PC-9 (cell line): ENCODE measurements at regions not wholly inside any gene's neighbourhood (a gene's known extent, or its start where the extent isn't known, plus 50 kb on each side); places are given as distances from the start of the nearest gene placed in this dataset.

ENCODE experiments used
- BruUV-seq: library from RNA; stranded (reverse); fragments of 400-500 nt; replicated peaks from 2 replicates; lab custom pipeline; 2021; lab: Mats Ljungman, UMichigan
- CTCF ChIA-PET: fragments of 300-600 bp; sonication (Branson Sonifier 250); formaldehyde crosslinking; loops from one replicate; lab custom pipeline; 2022; ENCODE audit warnings: antibody characterized with exemption; lab: Charles Lee
- POLR2A ChIA-PET: fragments of 300-600 bp; sonication (Branson Sonifier 250); formaldehyde crosslinking; loops from one replicate; lab custom pipeline; 2022; ENCODE audit warnings: antibody characterized with exemption; ENCODE audit not compliant: unreplicated experiment; lab: Charles Lee
- DNase-seq, 2 experiments: peaks; one replicate each; pipeline versions ENCODE4 v3.0.0 to v3.0.0-alpha.2; 2015 to 2022; ENCODE audit warnings: mixed read lengths in 1 of 2
- H2AFZ ChIP-seq: fragments of 200-600 bp; sonication (generic); 2 replicates; pipeline ENCODE4 v1.8.1; 2017; ENCODE audit warnings: antibody characterized with exemption
- H3F3A ChIP-seq: fragments of 200-600 bp; sonication (generic); 2 replicates; pipeline ENCODE4 v1.8.1; 2017; ENCODE audit warnings: antibody characterized with exemption, mild to moderate bottlenecking, low read depth; ENCODE audit not compliant: insufficient read depth
- H3K27ac ChIP-seq: fragments of 200-600 bp; sonication (generic); 2 replicates; pipeline ENCODE4 v1.6.1; 2016; ENCODE audit warnings: mixed run types
- H3K27me3 ChIP-seq: fragments of 200-600 bp; sonication (generic); 2 replicates; pipeline ENCODE4 v1.6.1; 2016; ENCODE audit warnings: low read depth, mixed run types; ENCODE audit not compliant: insufficient read depth
- H3K36me3 ChIP-seq: fragments of 200-600 bp; sonication (generic); 2 replicates; pipeline ENCODE4 v1.6.1; 2016; ENCODE audit warnings: low read depth, mixed run types
- H3K4me1 ChIP-seq: fragments of 200-600 bp; sonication (generic); replicated peaks from 2 replicates; pipeline ENCODE4 v1.6.1; 2016; ENCODE audit warnings: mixed run types; ENCODE audit not compliant: insufficient read depth
- H3K4me2 ChIP-seq: fragments of 200-600 bp; sonication (generic); 2 replicates; pipeline ENCODE4 v1.6.1; 2017; ENCODE audit warnings: mixed run types
- H3K4me3 ChIP-seq: fragments of 200-600 bp; sonication (generic); 2 replicates; pipeline ENCODE4 v1.6.1; 2016; ENCODE audit warnings: mixed run types
- H3K79me2 ChIP-seq: fragments of 200-600 bp; sonication (generic); 2 replicates; pipeline ENCODE4 v1.6.1; 2017; ENCODE audit warnings: low read depth, mixed run types
- H3K9me2 ChIP-seq: fragments of 200-600 bp; sonication (generic); 2 replicates; pipeline ENCODE4 v1.8.1; 2017; ENCODE audit warnings: mild to moderate bottlenecking; ENCODE audit not compliant: insufficient read depth
- H3K9me3 ChIP-seq: fragments of 200-600 bp; sonication (generic); 2 replicates; pipeline ENCODE4 v1.8.1; 2016; ENCODE audit warnings: low read depth; ENCODE audit not compliant: insufficient read depth
- H4K20me1 ChIP-seq: fragments of 200-600 bp; sonication (generic); 2 replicates; pipeline ENCODE4 v1.8.1; 2017; ENCODE audit not compliant: insufficient read depth
- EZH2 ChIP-seq: fragments of 200-600 bp; sonication (generic); IDR thresholded peaks from 2 replicates; pipeline ENCODE4 v1.8.0; 2017; ENCODE audit warnings: antibody characterized with exemption, low read depth
- intact Hi-C: fragments of 100-400 bp; cut with micrococcal nuclease; formaldehyde crosslinking; loops from one replicate; pipeline ENCODE4 v1.10.0; 2022; ENCODE audit not compliant: unreplicated experiment
- TF ChIP-seq, protein P1 (sequence below): fragments of 200-600 bp; sonication (generic); conservative IDR thresholded peaks from 2 replicates; pipeline ENCODE4 v1.6.1; 2017; ENCODE audit warnings: mixed run types, antibody characterized with exemption, mild to moderate bottlenecking, moderate library complexity

DNA sequence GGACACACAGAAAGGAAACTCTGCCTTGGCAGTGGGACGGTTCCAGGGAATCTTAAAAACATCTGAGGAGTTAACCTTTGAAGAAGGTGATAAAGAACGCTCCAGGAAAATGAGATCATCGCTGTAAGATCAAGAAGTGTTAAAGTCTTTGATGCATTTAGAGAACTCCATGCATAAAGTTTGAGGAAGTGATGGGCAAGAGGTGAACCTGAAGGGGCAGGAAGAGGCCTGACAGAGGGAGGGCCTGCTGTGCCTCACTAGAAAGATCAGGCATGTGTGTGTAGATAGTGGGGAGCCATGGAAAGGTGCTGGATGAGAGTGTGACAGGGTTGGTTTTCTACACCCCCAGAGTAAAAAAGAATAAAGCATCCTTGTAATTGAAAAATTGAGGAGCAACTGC lies 889.2 kb downstream of the MCTP2 start:
- Histone ChIP-seq H3K27me3 (no peaks in the 10 kb centered on the region), H3K4me1 (no peaks in the 10 kb centered on the region), H3F3A (no peaks in the 10 kb centered on the region), H3K9me3 (no peaks in the 10 kb centered on the region), H3K27ac (no peak overlapping the region), H4K20me1 (no peaks in the 10 kb centered on the region), H3K4me2 (no peak overlapping the region), H3K4me3 (no peak overlapping the region), H2AFZ (no peak overlapping the region), H3K79me2 (no peaks in the 10 kb centered on the region), H3K36me3 (no peaks in the 10 kb centered on the region), H3K9me2 (no peaks in the 10 kb centered on the region)
- CTCF ChIA-PET = no interaction called here
- DNase-seq = no peak
- no peak for TF ChIP-seq EZH2
- TF ChIP-seq, protein P1, sequence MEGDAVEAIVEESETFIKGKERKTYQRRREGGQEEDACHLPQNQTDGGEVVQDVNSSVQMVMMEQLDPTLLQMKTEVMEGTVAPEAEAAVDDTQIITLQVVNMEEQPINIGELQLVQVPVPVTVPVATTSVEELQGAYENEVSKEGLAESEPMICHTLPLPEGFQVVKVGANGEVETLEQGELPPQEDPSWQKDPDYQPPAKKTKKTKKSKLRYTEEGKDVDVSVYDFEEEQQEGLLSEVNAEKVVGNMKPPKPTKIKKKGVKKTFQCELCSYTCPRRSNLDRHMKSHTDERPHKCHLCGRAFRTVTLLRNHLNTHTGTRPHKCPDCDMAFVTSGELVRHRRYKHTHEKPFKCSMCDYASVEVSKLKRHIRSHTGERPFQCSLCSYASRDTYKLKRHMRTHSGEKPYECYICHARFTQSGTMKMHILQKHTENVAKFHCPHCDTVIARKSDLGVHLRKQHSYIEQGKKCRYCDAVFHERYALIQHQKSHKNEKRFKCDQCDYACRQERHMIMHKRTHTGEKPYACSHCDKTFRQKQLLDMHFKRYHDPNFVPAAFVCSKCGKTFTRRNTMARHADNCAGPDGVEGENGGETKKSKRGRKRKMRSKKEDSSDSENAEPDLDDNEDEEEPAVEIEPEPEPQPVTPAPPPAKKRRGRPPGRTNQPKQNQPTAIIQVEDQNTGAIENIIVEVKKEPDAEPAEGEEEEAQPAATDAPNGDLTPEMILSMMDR = no peak
- intact Hi-C loops = no loop called here
- BruUV-seq = no TSS peak
- POLR2A ChIA-PET = no interaction called here

DNA sequence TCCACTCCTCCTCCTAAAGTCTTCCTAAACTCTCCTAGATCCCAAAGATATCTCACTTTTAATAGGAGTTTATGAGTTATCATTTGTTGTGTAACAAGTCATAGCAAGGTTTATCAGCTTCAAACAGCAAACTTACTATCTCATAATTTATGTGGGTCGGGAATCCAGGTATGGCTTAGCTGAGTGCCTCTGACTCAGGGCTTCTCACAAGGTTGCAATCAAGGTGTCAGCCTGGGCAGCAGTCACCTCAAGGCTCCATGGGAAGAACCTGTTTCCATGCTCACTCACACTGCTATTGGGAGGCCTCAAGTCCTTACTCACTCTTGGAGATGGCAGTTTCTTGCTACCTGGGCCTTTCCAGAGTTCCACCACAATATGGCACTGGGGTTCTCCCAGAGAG lies 889.8 kb downstream of the MCTP2 start:
- no peak for TF ChIP-seq EZH2
- TF ChIP-seq, protein P1 = no peak
- H3K27ac ChIP-seq = no peak overlapping the region
- no peaks in the 10 kb centered on the region for H3F3A ChIP-seq
- no peak overlapping the region for H2AFZ ChIP-seq
- POLR2A ChIA-PET = no interaction called here
- no peaks in the 10 kb centered on the region for H3K9me2 ChIP-seq
- no peaks in the 10 kb centered on the region for H3K4me1 ChIP-seq
- intact Hi-C loops = no loop called here
- CTCF ChIA-PET = no interaction called here
- no peak overlapping the region for H3K4me2 ChIP-seq
- H3K36me3 ChIP-seq = no peaks in the 10 kb centered on the region
- H3K27me3 ChIP-seq = no peaks in the 10 kb centered on the region
- H3K4me3 ChIP-seq = no peak overlapping the region
- H3K9me3 ChIP-seq = no peaks in the 10 kb centered on the region
- no peaks in the 10 kb centered on the region for H3K79me2 ChIP-seq
- DNase-seq = no peak
- no peaks in the 10 kb centered on the region for H4K20me1 ChIP-seq
- no TSS peak for BruUV-seq

DNA sequence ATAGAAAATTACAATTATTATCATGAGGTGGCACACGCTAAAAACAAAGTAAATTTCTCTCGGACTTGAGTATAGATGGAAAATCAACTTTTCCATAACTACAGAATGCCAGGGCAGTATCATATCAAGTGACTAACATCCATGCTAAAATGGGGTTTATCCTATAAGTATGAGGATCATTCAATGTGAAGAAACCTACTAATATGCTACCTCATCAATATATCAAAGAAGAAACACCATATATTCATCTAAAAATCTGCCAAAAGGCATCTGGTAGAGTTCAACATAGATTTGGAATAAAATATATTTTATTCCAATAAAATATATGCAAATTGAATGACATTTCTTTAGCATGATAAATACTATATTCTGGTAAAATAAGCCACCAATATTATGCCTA lies 894.4 kb downstream of the MCTP2 start:
- Histone ChIP-seq H3K36me3 (no peaks in the 10 kb centered on the region), H2AFZ (no peak overlapping the region), H3K4me2 (no peak overlapping the region), H3K27me3 (no peaks in the 10 kb centered on the region), H3K9me2 (no peaks in the 10 kb centered on the region), H3K9me3 (no peaks in the 10 kb centered on the region), H3K4me1 (no peaks in the 10 kb centered on the region), H3K79me2 (no peaks in the 10 kb centered on the region), H4K20me1 (no peaks in the 10 kb centered on the region), H3K27ac (no peak overlapping the region), H3F3A (no peaks in the 10 kb centered on the region), H3K4me3 (no peak overlapping the region)
- POLR2A ChIA-PET = no interaction called here
- CTCF ChIA-PET = no interaction called here
- no TSS peak for BruUV-seq
- intact Hi-C loops = no loop called here
- DNase-seq = no peak
- no peak for TF ChIP-seq EZH2
- TF ChIP-seq, protein P1 = no peak
